CD14-positive monocyte (primary cell): ENCODE measurements at regions not wholly inside any gene's neighbourhood (a gene's known extent, or its start where the extent isn't known, plus 50 kb on each side); places are given as distances from the start of the nearest gene placed in this dataset.

ENCODE experiments used
- DNase-seq, 3 donors: peaks; one replicate each; pipeline ENCODE4 v3.0.0-alpha.2; 2011 to 2022
- H2AFZ ChIP-seq: 2 replicates; pipeline ENCODE4 v1.6.0; 2012; ENCODE audit warnings: mild to moderate bottlenecking, low read depth, low read length, inconsistent platforms; ENCODE audit not compliant: insufficient read depth, poor library complexity, severe bottlenecking
- H3K27ac ChIP-seq, 2 donors: 1 replicate in 1 of 2; 2 replicates in 1 of 2; pipeline ENCODE4 v1.5.1; 2012 to 2013; ENCODE audit warnings: low read length in 2 of 2, control low read depth in 1 of 2, inconsistent platforms in 1 of 2, low read depth in 1 of 2, mild to moderate bottlenecking in 1 of 2
- H3K27me3 ChIP-seq, 2 donors: one replicate each; pipeline versions ENCODE4 v1.6.0 to v1.6.1; 2011 to 2013; ENCODE audit warnings: low read length in 2 of 2; ENCODE audit not compliant: control insufficient read depth in 2 of 2, insufficient read depth in 2 of 2
- H3K36me3 ChIP-seq, 2 donors: replicated peaks in 1 of 2; 1 replicate in 1 of 2; 2 replicates in 1 of 2; pipeline versions ENCODE4 v1.5.1 to v1.6.1; 2012 to 2013; ENCODE audit warnings: low read length in 2 of 2, control low read depth in 1 of 2, inconsistent platforms in 1 of 2, mild to moderate bottlenecking in 1 of 2; ENCODE audit not compliant: insufficient read depth in 2 of 2, control insufficient read depth in 1 of 2
- H3K4me1 ChIP-seq, 2 donors: 1 replicate in 1 of 2; 2 replicates in 1 of 2; pipeline versions ENCODE4 v1.5.1 to v1.6.1; 2012 to 2013; ENCODE audit warnings: low read length in 2 of 2, control low read depth in 1 of 2, inconsistent platforms in 1 of 2, mild to moderate bottlenecking in 1 of 2, moderate library complexity in 1 of 2; ENCODE audit not compliant: insufficient read depth in 2 of 2, control insufficient read depth in 1 of 2
- H3K4me2 ChIP-seq: replicated peaks from 2 replicates; pipeline ENCODE3; 2012; ENCODE audit warnings: low read length, moderate library complexity, mild to moderate bottlenecking; ENCODE audit not compliant: poor library complexity, severe bottlenecking; ENCODE audit errors: extremely low read depth
- H3K4me3 ChIP-seq, 3 experiments: fragments of 200-600 bp in 1 of 3; sonication (generic) in 1 of 3; replicated peaks in 1 of 3; 1 replicate in 2 of 3; 2 replicates in 1 of 3; pipeline ENCODE4 v1.5.1; 2011 to 2013; ENCODE audit warnings: low read length in 3 of 3, mild to moderate bottlenecking in 3 of 3, control low read depth in 2 of 3, low read depth in 2 of 3, inconsistent platforms in 1 of 3, moderate library complexity in 1 of 3
- H3K79me2 ChIP-seq: 2 replicates; pipeline ENCODE4 v1.6.0; 2012; ENCODE audit warnings: mild to moderate bottlenecking, control low read depth, inconsistent platforms, low read length, moderate library complexity; ENCODE audit not compliant: insufficient read depth
- H3K9ac ChIP-seq: 2 replicates; pipeline ENCODE4 v1.6.0; 2017; ENCODE audit warnings: low read length, mild to moderate bottlenecking; ENCODE audit not compliant: insufficient read depth, poor library complexity, severe bottlenecking
- H3K9me3 ChIP-seq, 2 donors: replicated peaks in 1 of 2; 1 replicate in 1 of 2; 2 replicates in 1 of 2; pipeline versions ENCODE4 v1.5.1 to v1.6.1; 2012 to 2013; ENCODE audit warnings: low read length in 2 of 2, control low read depth in 1 of 2; ENCODE audit not compliant: control insufficient read depth in 1 of 2, insufficient read depth in 1 of 2
- H4K20me1 ChIP-seq: 2 replicates; pipeline ENCODE4 v1.6.0; 2012; ENCODE audit warnings: mild to moderate bottlenecking, low read length, control low read depth, moderate library complexity; ENCODE audit not compliant: insufficient read depth
- H3K27ac Mint-ChIP-seq, 7 donors: one replicate each; pipeline ENCODE4 v1.8.0; 2020; ENCODE audit warnings: mild to moderate bottlenecking in 7 of 7, mixed read lengths in 7 of 7, moderate library complexity in 6 of 7, inconsistent platforms in 2 of 7
- H3K27me3 Mint-ChIP-seq, 3 donors: one replicate each; pipeline ENCODE4 v1.8.0; 2021 to 2022; ENCODE audit warnings: low read depth in 3 of 3, mild to moderate bottlenecking in 3 of 3, mixed read lengths in 3 of 3, moderate library complexity in 3 of 3, inconsistent platforms in 1 of 3
- H3K36me3 Mint-ChIP-seq, 2 donors: one replicate each; pipeline ENCODE4 v1.8.0; 2020; ENCODE audit warnings: mixed read lengths in 2 of 2, inconsistent platforms in 1 of 2, mild to moderate bottlenecking in 1 of 2
- H3K4me1 Mint-ChIP-seq: one replicate; pipeline ENCODE4 v1.8.0; 2020; ENCODE audit warnings: mild to moderate bottlenecking, mixed read lengths
- H3K4me3 Mint-ChIP-seq, 2 donors: one replicate each; pipeline ENCODE4 v1.8.0; 2020; ENCODE audit warnings: mild to moderate bottlenecking in 2 of 2, mixed read lengths in 2 of 2, moderate library complexity in 1 of 2
- H3K9me3 Mint-ChIP-seq, 7 donors: one replicate each; pipeline ENCODE4 v1.8.0; 2020 to 2022; ENCODE audit warnings: mixed read lengths in 7 of 7, mild to moderate bottlenecking in 6 of 7, moderate library complexity in 6 of 7, inconsistent platforms in 2 of 7
- WGBS: methylation state at CpG from one replicate; pipeline ENCODE4 v1.1.5; 2013; ENCODE audit warnings: missing lambda C conversion rate; ENCODE audit not compliant: insufficient coverage; 5-methylcytosine and 5-hydroxymethylcytosine counted together
- intact Hi-C, 2 donors: fragments of 100-400 bp; cut with micrococcal nuclease; formaldehyde crosslinking; loops; one replicate each; pipeline versions ENCODE4 v1.15.0 to v1.15.1; 2023
- TF ChIP-seq, protein P1 (sequence below): fragments of 200-600 bp; IDR thresholded peaks from one replicate; pipeline ENCODE4 v1.8.0; 2022; ENCODE audit warnings: antibody characterized with exemption, mild to moderate bottlenecking

DNA sequence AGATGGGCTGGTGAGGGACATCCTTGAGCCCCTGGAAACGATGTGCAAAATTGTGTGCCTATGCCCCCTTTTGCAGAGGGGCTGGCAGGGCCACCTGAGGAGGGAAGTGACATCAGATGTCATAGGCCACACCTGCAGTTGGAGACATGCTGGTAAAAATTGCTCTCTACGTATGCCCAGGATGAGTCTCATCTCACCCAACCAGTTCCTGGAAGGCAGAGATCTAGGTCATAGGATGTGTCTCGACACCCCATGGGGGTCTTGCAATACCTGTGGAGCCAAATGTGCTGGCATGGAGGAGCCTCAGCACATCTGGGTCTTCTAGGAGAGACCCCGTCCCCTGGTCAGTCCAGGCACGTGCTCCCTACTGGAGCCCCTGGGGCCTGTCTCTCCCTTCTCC lies 96.5 kb upstream of the TLE3 start:
- H3K4me3 Mint-ChIP-seq: no peak overlapping the region
- H3K27ac Mint-ChIP-seq: no peak overlapping the region
- no peak overlapping the region for H3K4me2 ChIP-seq
- H3K4me1 ChIP-seq: no peaks in the 10 kb centered on the region
- DNase-seq: no peak
- H3K9ac ChIP-seq: no peak overlapping the region
- H4K20me1 ChIP-seq: no peaks in the 10 kb centered on the region
- no peaks in the 10 kb centered on the region for H3K27me3 ChIP-seq
- no peaks in the 10 kb centered on the region for H3K36me3 Mint-ChIP-seq
- H3K9me3 Mint-ChIP-seq: peaks cover 0 to 5% (median 3%) of the 10 kb centered on the region in 7 donors
- no peak overlapping the region for H3K4me3 ChIP-seq
- H3K36me3 ChIP-seq: no peaks in the 10 kb centered on the region
- WGBS: 95% methylated on average over 5 of the region's 5 CpGs
- H2AFZ ChIP-seq: no peak overlapping the region
- no peaks in the 10 kb centered on the region for H3K4me1 Mint-ChIP-seq
- TF ChIP-seq, protein P1, sequence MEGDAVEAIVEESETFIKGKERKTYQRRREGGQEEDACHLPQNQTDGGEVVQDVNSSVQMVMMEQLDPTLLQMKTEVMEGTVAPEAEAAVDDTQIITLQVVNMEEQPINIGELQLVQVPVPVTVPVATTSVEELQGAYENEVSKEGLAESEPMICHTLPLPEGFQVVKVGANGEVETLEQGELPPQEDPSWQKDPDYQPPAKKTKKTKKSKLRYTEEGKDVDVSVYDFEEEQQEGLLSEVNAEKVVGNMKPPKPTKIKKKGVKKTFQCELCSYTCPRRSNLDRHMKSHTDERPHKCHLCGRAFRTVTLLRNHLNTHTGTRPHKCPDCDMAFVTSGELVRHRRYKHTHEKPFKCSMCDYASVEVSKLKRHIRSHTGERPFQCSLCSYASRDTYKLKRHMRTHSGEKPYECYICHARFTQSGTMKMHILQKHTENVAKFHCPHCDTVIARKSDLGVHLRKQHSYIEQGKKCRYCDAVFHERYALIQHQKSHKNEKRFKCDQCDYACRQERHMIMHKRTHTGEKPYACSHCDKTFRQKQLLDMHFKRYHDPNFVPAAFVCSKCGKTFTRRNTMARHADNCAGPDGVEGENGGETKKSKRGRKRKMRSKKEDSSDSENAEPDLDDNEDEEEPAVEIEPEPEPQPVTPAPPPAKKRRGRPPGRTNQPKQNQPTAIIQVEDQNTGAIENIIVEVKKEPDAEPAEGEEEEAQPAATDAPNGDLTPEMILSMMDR: no peak
- H3K79me2 ChIP-seq: no peaks in the 10 kb centered on the region
- peaks cover 7 to 14% (median 14%) of the 10 kb centered on the region in 3 donors for H3K27me3 Mint-ChIP-seq
- intact Hi-C loops: no loop called here
- no peak overlapping the region for H3K27ac ChIP-seq
- no peaks in the 10 kb centered on the region for H3K9me3 ChIP-seq

DNA sequence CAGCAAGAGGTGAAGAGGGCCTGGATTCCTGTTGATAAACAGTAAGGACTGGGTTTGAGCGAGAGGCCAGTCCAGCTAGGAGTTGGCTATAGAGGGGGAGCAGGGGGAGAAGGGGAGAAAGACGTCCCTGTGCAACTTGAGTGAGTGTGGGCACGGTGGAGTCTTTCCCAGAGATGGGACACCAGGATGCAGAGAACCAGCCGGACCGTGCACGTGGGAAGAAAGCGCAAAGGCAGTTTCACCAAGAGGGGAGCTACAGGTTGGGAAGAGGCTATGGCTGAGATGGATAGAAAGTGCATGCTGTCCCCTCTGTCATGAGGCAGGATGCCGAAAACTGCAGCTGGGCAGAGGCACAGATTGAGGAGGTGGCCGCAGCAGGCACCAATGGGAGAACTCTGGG lies 96.0 kb upstream of the TLE3 start:
- no peaks in the 10 kb centered on the region for H3K36me3 Mint-ChIP-seq
- Histone ChIP-seq H4K20me1 (no peaks in the 10 kb centered on the region), H3K4me3 (no peak overlapping the region), H3K36me3 (no peaks in the 10 kb centered on the region), H2AFZ (no peak overlapping the region), H3K27ac (no peak overlapping the region), H3K9ac (no peak overlapping the region), H3K27me3 (no peaks in the 10 kb centered on the region), H3K79me2 (no peaks in the 10 kb centered on the region), H3K4me1 (no peaks in the 10 kb centered on the region), H3K9me3 (no peaks in the 10 kb centered on the region), H3K4me2 (no peak overlapping the region)
- intact Hi-C loops: no loop called here
- TF ChIP-seq, protein P1: no peak
- H3K9me3 Mint-ChIP-seq: peaks cover 0 to 5% (median 3%) of the 10 kb centered on the region in 7 donors
- H3K4me1 Mint-ChIP-seq: no peaks in the 10 kb centered on the region
- no peak overlapping the region for H3K4me3 Mint-ChIP-seq
- peaks cover 7 to 13% (median 9%) of the 10 kb centered on the region in 3 donors for H3K27me3 Mint-ChIP-seq
- DNase-seq: no peak
- WGBS: 97% methylated on average over 9 of the region's 9 CpGs
- no peak overlapping the region for H3K27ac Mint-ChIP-seq
